Testis (tissue), 2 donors: ENCODE measurements at regions not wholly inside any gene's neighbourhood (a gene's known extent, or its start where the extent isn't known, plus 50 kb on each side); places are given as distances from the start of the nearest gene placed in this dataset.

Experiments used
- POLR2A ChIP-seq: fragments of 450-650 bp; IDR thresholded peaks from one replicate; pipeline ENCODE4 v1.6.1; 2017; ENCODE audit warnings: antibody characterized with exemption, mild to moderate bottlenecking, moderate library complexity
- TF ChIP-seq, protein P1 (sequence below), 3 experiments: fragments of 450-650 bp in 2 of 3; fragments of 200-600 bp in 1 of 3; sonication (generic) in 1 of 3; IDR thresholded peaks; one replicate each; pipeline ENCODE4 v1.5.1; 2016 to 2019; ENCODE audit warnings: antibody characterized with exemption in 3 of 3, mild to moderate bottlenecking in 2 of 3, moderate library complexity in 1 of 3

DNA sequence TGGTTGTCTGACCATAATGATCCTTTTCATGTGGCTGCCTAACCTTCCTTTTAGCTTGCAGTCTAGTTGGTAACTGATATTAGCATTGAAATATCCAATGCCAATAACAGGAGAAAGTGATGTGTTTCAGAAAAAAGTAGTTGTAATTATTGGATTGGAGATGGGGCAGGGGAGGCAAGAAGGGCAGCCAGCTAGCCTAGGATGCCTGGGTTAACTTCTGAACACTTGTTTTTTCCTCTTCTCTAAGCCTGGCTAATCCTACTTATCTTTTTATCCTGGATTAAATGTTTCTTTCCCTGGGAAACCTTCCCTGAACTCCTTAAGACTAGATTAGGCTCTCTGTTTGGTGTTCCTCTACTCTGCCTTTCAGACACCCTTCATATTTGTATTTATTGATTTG is 380.2 kb downstream of the TMEM135 start:
- TF ChIP-seq POLR2A: no peak
- TF ChIP-seq, protein P1, sequence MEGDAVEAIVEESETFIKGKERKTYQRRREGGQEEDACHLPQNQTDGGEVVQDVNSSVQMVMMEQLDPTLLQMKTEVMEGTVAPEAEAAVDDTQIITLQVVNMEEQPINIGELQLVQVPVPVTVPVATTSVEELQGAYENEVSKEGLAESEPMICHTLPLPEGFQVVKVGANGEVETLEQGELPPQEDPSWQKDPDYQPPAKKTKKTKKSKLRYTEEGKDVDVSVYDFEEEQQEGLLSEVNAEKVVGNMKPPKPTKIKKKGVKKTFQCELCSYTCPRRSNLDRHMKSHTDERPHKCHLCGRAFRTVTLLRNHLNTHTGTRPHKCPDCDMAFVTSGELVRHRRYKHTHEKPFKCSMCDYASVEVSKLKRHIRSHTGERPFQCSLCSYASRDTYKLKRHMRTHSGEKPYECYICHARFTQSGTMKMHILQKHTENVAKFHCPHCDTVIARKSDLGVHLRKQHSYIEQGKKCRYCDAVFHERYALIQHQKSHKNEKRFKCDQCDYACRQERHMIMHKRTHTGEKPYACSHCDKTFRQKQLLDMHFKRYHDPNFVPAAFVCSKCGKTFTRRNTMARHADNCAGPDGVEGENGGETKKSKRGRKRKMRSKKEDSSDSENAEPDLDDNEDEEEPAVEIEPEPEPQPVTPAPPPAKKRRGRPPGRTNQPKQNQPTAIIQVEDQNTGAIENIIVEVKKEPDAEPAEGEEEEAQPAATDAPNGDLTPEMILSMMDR (IDR thresholded peaks at IDR 0.05): no peak
